ENCODE measurements at regions not wholly inside any gene's neighbourhood (a gene's known extent, or its start where the extent isn't known, plus 50 kb on each side); places are given as distances from the start of the nearest gene placed in this dataset.
A peak's percentile ranks its signal among the peaks of the same experiment; 100 is the strongest.
"Not testable (repeated sequence)": the region's sequence is repeated elsewhere in the genome, so short reads cannot be mapped to it uniquely, and the experiment has no call there.

DNA sequence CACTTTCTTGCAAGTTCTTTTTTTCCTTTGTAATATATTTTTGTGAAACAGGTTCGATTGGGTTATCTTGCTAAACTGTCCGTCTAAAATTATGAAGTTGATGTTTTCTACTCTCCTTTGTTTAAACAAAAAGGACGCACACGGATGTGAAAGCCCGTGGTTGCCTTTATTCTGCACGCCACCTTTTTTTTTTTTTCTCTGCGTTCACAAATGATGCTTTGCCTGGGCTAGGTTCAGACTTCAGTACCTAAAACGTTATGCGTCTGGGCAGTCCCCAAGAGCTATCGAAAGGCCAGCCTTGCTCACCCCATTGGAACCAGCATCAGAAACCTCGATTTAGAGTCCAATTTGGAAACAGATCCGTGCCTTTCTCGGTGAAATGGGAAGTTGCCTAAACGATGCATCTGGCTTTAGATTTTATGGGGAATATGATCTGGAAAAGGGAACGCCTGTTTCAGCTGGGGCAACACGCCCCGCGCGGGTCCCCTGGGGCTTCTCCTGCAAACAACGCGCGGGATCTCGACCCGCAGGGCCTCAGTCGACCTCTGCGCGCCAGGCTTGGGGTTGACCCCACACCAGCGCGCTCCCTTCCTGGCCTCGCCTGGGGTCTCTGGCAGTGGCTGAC lies 113.9 kb downstream of the KCNRG start:
- Mint-ChIP-seq H3K4me3 (peak overlapping the region; percentile 82 to 84), H3K36me3 (peaks cover 0 to 11% of the 10 kb centered on the region in 2 donors), H3K9me3 (no peaks in the 10 kb centered on the region), H3K4me1 (peaks cover 33 to 68% of the 10 kb centered on the region in 2 donors), H3K27ac (peak overlapping the region; percentile 95), H3K27me3 (peaks cover 10 to 14% of the 10 kb centered on the region in 2 donors)
- ATAC-seq (replicated peaks) (peak; percentile 5 to 35), DNase-seq (peak; percentile 37)

DNA sequence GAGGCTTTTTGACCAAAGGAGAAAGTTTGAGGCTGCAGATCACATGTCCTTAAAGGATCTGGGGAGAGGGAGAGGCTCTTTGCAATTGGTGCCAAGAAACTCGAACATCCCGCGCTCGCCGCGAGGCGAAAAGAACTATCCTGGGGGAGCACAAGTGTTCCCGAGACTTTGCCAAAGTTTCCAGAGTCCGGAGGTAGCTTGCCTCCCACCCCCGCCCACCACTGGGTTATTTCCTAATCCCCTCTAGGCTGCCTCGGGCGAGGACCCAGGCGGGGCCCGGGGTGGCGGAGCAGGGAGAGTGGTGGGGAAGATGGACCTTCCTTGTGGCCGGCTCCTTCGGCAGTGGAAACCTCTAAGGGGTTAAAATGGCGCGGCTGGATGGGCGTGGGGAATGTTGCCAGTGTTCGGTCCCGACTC lies 114.5 kb downstream of the KCNRG start:
- no peak for ATAC-seq (replicated peaks)
- Mint-ChIP-seq H3K4me3 (peak overlapping the region; percentile 82 to 84), H3K9me3 (no peaks in the 10 kb centered on the region)

DNA sequence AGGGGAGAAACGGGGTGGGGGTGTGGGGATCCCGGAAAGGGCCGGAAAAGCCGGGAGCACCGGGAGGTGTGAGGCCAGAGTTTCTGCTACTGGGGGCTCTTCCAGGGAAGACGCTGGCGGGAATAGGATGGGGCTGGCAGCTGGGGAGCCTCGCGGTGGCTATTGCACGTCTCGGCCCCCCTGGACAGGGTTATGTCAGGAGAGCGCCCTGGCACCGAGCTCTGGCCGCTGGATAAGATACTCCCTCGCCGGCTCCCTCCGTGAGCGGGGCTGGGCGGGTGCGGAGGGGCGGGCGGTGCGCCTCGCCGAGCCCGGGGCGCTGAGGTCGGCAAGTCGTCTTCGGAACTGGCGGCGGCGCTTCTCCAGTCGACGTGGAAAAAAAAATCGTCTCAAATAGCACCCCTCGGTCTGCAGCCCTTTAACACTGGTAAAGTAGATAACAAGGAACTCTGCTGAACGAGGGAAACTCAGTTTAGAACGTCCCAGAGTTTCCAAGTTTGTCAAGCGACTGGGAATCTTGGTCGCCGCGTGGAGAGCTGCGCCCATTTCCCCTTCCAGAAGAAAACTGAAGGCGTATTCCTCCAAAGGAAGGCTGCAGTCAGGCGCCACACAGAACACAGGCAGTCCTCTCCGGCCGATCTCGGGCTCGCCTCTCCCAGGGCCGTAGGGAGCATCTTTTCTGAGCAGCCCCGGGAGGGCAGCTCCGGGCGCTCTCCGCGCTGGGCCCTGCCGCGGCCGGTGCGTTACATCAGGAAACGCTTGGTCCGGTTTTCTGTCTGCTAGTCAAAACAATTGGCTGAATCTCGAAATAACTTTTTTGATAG lies 115.1 kb downstream of the KCNRG start:
- peaks cover 20 to 23% of the 10 kb centered on the region in 2 donors for H3K27me3 Mint-ChIP-seq

More for the DNA sequence above, 114.5 kb downstream of the KCNRG start:
- Mint-ChIP-seq H3K4me1 (peaks cover 33 to 68% of the 10 kb centered on the region in 2 donors), H3K36me3 (peaks cover 2 to 12% of the 10 kb centered on the region in 2 donors), H3K27me3 (peaks cover 14 to 20% of the 10 kb centered on the region in 2 donors), H3K27ac (peak overlapping the region; percentile 95)
- DNase-seq, result no peak

DNA sequence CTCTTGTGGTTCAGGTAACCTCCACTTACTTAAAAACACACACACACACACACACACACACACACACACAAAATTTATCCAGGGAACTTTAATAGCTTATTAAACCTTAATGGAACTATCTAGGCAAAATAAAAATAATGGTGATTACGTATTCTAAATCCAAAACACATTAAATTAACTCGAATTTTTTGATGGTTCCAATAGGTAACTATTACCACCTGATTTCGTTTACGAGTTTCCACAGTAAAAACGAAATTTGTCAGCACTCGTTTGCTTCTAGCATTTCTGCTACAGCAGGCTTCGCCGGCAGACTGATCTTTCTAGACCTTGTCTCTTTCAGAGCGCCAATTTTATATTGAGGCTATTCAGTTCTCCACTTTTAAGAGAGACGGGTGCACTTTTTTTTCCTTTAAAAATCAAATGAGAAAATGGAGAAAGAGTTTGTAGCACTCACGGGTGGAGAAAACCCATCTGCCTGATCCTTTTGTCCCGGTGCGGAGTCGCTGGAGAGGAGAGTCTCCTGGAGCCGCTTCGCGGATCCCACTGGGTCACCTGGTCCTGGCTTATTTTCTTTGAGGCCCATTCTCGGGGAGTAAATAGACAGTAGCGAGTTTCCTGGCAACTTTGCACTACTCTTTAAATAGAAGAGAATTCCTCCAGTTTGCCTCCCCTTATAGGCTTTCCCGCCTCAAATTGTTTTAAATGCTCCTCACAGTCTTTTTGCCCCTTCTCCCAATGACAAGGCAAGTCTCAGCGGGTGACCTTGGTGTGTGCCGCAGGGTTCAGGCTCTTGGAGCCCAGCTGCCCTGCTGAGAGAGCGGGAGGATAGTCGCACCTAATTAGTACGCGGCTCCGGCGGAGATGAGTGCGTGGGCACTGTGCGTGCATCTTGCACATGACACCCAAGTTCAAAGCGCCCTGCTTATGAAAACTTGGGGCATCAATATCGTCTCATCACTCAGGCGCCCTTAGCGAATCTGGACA lies 117.0 kb downstream of the KCNRG start:
- Mint-ChIP-seq H3K27me3 (peaks cover 21 to 23% of the 10 kb centered on the region in 2 donors), H3K27ac (peak overlapping the region; percentile 42), H3K9me3 (no peaks in the 10 kb centered on the region), H3K36me3 (peaks cover 3 to 5% of the 10 kb centered on the region in 2 donors), H3K4me3 (peak overlapping the region; percentile 84), H3K4me1 (peaks cover 23 to 54% of the 10 kb centered on the region in 2 donors)
- ATAC-seq (replicated peaks) (peak in 1 of 2 donors; percentile 10), DNase-seq (no peak)

More for the DNA sequence above, 115.1 kb downstream of the KCNRG start:
- DNase-seq (peak; percentile 35), ATAC-seq (replicated peaks) (peak; percentile 15 to 24)
- H3K36me3 Mint-ChIP-seq, result peaks cover 3 to 12% of the 10 kb centered on the region in 2 donors
- peak overlapping the region; percentile 95 for H3K27ac Mint-ChIP-seq
- no peaks in the 10 kb centered on the region for H3K9me3 Mint-ChIP-seq
- H3K4me3 Mint-ChIP-seq, result peak overlapping the region; percentile 82 to 84
- H3K4me1 Mint-ChIP-seq, result peaks cover 33 to 68% of the 10 kb centered on the region in 2 donors

DNA sequence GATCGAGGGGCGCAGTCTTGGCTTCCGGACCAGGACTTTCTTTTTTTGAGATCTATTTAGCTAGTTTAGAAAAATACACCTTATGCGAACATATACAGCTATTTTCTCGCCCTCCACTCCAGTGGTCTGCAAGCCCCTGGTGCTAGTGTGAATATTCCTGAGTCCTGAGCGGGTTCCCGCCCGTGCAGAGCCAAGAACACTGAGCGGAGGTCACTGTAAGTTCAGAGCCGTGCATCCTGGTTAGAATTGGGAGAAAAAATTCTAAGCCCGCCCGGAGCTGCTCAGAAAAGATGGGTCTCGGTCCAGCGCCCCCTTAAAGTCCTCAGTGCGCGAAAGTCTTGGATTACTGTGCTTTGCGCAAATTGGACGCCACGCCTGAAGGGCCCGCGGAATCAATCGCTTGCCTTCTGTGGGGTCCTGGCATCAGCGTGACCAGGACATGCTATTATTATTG lies 117.7 kb downstream of the KCNRG start:
- no peak for ATAC-seq (replicated peaks)
- DNase-seq, result no peak
- Mint-ChIP-seq H3K9me3 (no peaks in the 10 kb centered on the region), H3K4me1 (peaks cover 21 to 47% of the 10 kb centered on the region in 2 donors), H3K27me3 (peaks cover 21 to 30% of the 10 kb centered on the region in 2 donors), H3K27ac (peak overlapping the region; percentile 26), H3K36me3 (peaks cover 3 to 5% of the 10 kb centered on the region in 2 donors), H3K4me3 (peak overlapping the region; percentile 84)

- DNase-seq (no peak), ATAC-seq (replicated peaks) (no peak)
- Mint-ChIP-seq H3K4me3 (peak overlapping the region; percentile 84), H3K27ac (no peak overlapping the region), H3K4me1 (peaks cover 19 to 42% of the 10 kb centered on the region in 2 donors), H3K36me3 (peaks cover 3% of the 10 kb centered on the region in 2 donors), H3K27me3 (peaks cover 21 to 30% of the 10 kb centered on the region in 2 donors), H3K9me3 (no peaks in the 10 kb centered on the region)
Measured at GRCh38 chr13:50133358-50133953, 118.2 kb downstream of the KCNRG start.

GRCh38 chr13:50136226-50136625 lies 121.0 kb downstream of the KCNRG start:
- Mint-ChIP-seq H3K9me3 (no peaks in the 10 kb centered on the region), H3K36me3 (peaks cover 3% of the 10 kb centered on the region in 2 donors), H3K27ac (no peak overlapping the region), H3K27me3 (peaks cover 21 to 30% of the 10 kb centered on the region in 2 donors), H3K4me3 (no peak overlapping the region), H3K4me1 (peaks cover 10 to 20% of the 10 kb centered on the region in 2 donors)
- no peak for DNase-seq
- no peak for ATAC-seq (replicated peaks)

DNA sequence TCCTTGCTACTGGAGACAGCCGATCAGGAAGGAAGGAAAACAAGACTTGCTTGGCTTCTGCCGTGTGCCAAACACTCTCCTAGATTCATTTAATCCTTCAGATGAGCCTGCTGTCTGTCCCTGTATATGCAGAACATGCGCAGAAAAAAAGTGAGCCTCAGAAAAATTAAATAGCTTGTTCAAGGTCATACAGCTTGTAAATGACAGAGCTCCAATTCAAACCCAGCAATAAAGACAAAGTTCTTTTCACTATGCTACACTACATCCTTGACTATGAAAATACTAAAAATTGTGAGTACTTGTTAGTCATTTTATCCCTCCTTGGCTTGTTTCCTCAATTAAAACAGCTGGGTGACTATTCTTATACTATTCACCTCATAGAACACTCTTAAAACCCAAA lies 121.4 kb downstream of the KCNRG start:
- peaks cover 3% of the 10 kb centered on the region in 2 donors for H3K36me3 Mint-ChIP-seq
- no peak overlapping the region for H3K27ac Mint-ChIP-seq
- peaks cover 11 to 16% of the 10 kb centered on the region in 2 donors for H3K4me1 Mint-ChIP-seq
- DNase-seq, result no peak
- no peak overlapping the region for H3K4me3 Mint-ChIP-seq
- ATAC-seq (replicated peaks), result no peak
- H3K27me3 Mint-ChIP-seq, result peaks cover 21 to 30% of the 10 kb centered on the region in 2 donors
- no peaks in the 10 kb centered on the region for H3K9me3 Mint-ChIP-seq

DNA sequence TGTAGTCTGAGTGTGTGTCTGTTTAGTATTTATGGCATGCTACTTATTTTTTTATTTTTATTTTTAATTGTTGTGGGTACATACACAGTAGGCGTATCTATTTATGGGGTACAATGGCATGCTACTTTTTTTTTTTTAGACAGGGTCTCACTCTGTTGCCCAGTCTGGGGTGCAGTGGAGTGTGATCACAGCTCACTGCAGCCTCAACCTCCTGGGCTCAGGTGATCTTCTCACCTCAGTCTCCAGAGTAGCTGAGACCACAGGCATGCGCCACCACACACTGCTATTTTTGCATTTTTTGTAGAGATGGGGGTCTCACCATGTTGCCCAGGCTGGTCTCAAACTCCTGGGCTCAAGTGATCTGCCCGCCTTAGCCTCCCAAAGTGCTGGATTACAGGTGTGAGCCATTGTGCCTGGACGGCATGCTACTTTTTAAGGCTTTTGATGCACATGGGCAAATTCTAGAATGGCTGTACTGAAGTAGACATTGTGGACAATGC lies 124.2 kb downstream of the KCNRG start:
- not testable (repeated sequence) for ATAC-seq (replicated peaks); H3K4me1 Mint-ChIP-seq; DNase-seq; H3K36me3 Mint-ChIP-seq; H3K27ac Mint-ChIP-seq; H3K9me3 Mint-ChIP-seq; H3K4me3 Mint-ChIP-seq
- H3K27me3 Mint-ChIP-seq, result peaks cover 9 to 13% of the 10 kb centered on the region in 2 donors

- DNase-seq, result no peak
- peaks cover 6 to 8% of the 10 kb centered on the region in 2 donors for H3K4me1 Mint-ChIP-seq
- H3K9me3 Mint-ChIP-seq, result no peaks in the 10 kb centered on the region
- H3K27me3 Mint-ChIP-seq, result peaks cover 3 to 7% of the 10 kb centered on the region in 2 donors
- no peak overlapping the region for H3K4me3 Mint-ChIP-seq
- no peak overlapping the region for H3K27ac Mint-ChIP-seq
- H3K36me3 Mint-ChIP-seq, result no peaks in the 10 kb centered on the region
- ATAC-seq (replicated peaks), result no peak
Measured at GRCh38 chr13:50140153-50140552, 124.9 kb downstream of the KCNRG start.

- DNase-seq (no peak), ATAC-seq (replicated peaks) (no peak)
- Mint-ChIP-seq H3K27me3 (peaks cover 0 to 7% of the 10 kb centered on the region in 2 donors), H3K27ac (no peak overlapping the region), H3K4me3 (no peak overlapping the region), H3K4me1 (peaks cover 8 to 9% of the 10 kb centered on the region in 2 donors), H3K36me3 (no peaks in the 10 kb centered on the region), H3K9me3 (no peaks in the 10 kb centered on the region)
Measured at GRCh38 chr13:50140581-50141374, 125.5 kb downstream of the KCNRG start.

- no peak for ATAC-seq (replicated peaks)
- no peak overlapping the region for H3K4me3 Mint-ChIP-seq
- peaks cover 0 to 7% of the 10 kb centered on the region in 2 donors for H3K27me3 Mint-ChIP-seq
- H3K4me1 Mint-ChIP-seq, result peaks cover 8 to 9% of the 10 kb centered on the region in 2 donors
- no peak for DNase-seq
- H3K9me3 Mint-ChIP-seq, result no peaks in the 10 kb centered on the region
- no peak overlapping the region for H3K27ac Mint-ChIP-seq
- H3K36me3 Mint-ChIP-seq, result no peaks in the 10 kb centered on the region
Measured at GRCh38 chr13:50141375-50141975, 126.2 kb downstream of the KCNRG start.
